Right cardiac atrium (tissue), 5 donors: ENCODE measurements at regions not wholly inside any gene's neighbourhood (a gene's known extent, or its start where the extent isn't known, plus 50 kb on each side); places are given as distances from the start of the nearest gene placed in this dataset.

Experiments
- ATAC-seq, 2 donors: fragments of 200-7000 bp; cut with Tn5 transposase; one replicate each; pipeline versions ENCODE4 v1.8.0 to v1.9.1; 2020; ENCODE audit warnings: moderate library complexity in 2 of 2, mild to moderate bottlenecking in 1 of 2
- DNase-seq, 3 donors: peaks; one replicate each; pipeline ENCODE4 v3.0.0-alpha.2; 2020
- H3K27ac ChIP-seq: one replicate; pipeline ENCODE4 v1.5.1; 2013; ENCODE audit warnings: mild to moderate bottlenecking, low read length, control low read depth, moderate library complexity
- H3K27me3 ChIP-seq: one replicate; pipeline ENCODE4 v1.6.1; 2013; ENCODE audit not compliant: control insufficient read depth, insufficient read depth
- H3K4me1 ChIP-seq: one replicate; pipeline ENCODE4 v1.6.1; 2013; ENCODE audit warnings: low read length; ENCODE audit not compliant: control insufficient read depth, insufficient read depth
- H3K4me3 ChIP-seq: one replicate; pipeline ENCODE4 v1.5.1; 2013; ENCODE audit warnings: low read length, control low read depth
- H3K9me3 ChIP-seq: one replicate; pipeline ENCODE4 v1.6.1; 2013; ENCODE audit warnings: low read length; ENCODE audit not compliant: control insufficient read depth
- WGBS: extraction: QIAGEN DNeasy Blood & Tissue Kit; methylation state at CpG from one replicate; pipeline ENCODE4 v1.1.7; 2013; 5-methylcytosine and 5-hydroxymethylcytosine counted together
- intact Hi-C, 4 donors: fragments of 100-400 bp; cut with DNase I; formaldehyde crosslinking; loops; one replicate each; pipeline versions ENCODE4 v1.11.0 to v1.14.0; 2022 to 2023
- donor health status: healthy with polysubstance abuse.
- donor health status: DM: no; HTN: yes; CAD: no.
- donor health status: DM: no; HTN: no; CAD: no.
- donor health status: DM: no; HTN: yes; CAD: no; lungs with severe emphysema.
- donor health status: DM: yes; HTN: yes; CAD: no.

- Histone ChIP-seq H3K9me3 (no peaks in the 10 kb centered on the region), H3K4me1 (no peaks in the 10 kb centered on the region), H3K27me3 (no peaks in the 10 kb centered on the region), H3K4me3 (no peak overlapping the region), H3K27ac (no peak overlapping the region)
- DNase-seq = no peak
- intact Hi-C loops = no loop called here
- 7% methylated on average over 11 of the region's 11 CpGs for WGBS
- no peak for ATAC-seq
These were observed 64.5 kb upstream of the B3GAT1 start for GRCh38 chr11:134476435-134477021.

GRCh38 chr11:134475951-134476350 lies 63.9 kb upstream of the B3GAT1 start:
- ATAC-seq = no peak
- H3K4me3 ChIP-seq = no peak overlapping the region
- DNase-seq = no peak
- intact Hi-C loops = no loop called here
- 67% methylated on average over 7 of the region's 7 CpGs for WGBS
- no peaks in the 10 kb centered on the region for H3K27me3 ChIP-seq
- no peak overlapping the region for H3K27ac ChIP-seq
- H3K4me1 ChIP-seq = no peaks in the 10 kb centered on the region
- no peaks in the 10 kb centered on the region for H3K9me3 ChIP-seq

- ATAC-seq (no peak), DNase-seq (no peak)
- intact Hi-C loops = no loop called here
- Histone ChIP-seq H3K27ac (no peak overlapping the region), H3K4me3 (no peak overlapping the region), H3K4me1 (no peaks in the 10 kb centered on the region), H3K9me3 (no peaks in the 10 kb centered on the region), H3K27me3 (no peaks in the 10 kb centered on the region)
- WGBS = 78% methylated on average over 9 of the region's 9 CpGs
These were observed 62.9 kb upstream of the B3GAT1 start for GRCh38 chr11:134474942-134475341.

GRCh38 chr11:134474070-134474860 lies 62.2 kb upstream of the B3GAT1 start:
- no peak overlapping the region for H3K27ac ChIP-seq
- no peaks in the 10 kb centered on the region for H3K27me3 ChIP-seq
- DNase-seq (no peak), ATAC-seq (no peak)
- H3K4me1 ChIP-seq = no peaks in the 10 kb centered on the region
- WGBS = 77% methylated on average over 21 of the region's 21 CpGs
- intact Hi-C loops = no loop called here
- H3K9me3 ChIP-seq = no peaks in the 10 kb centered on the region
- no peak overlapping the region for H3K4me3 ChIP-seq

- 68% methylated on average over 9 of the region's 9 CpGs for WGBS
- ATAC-seq (no peak), DNase-seq (no peak)
- no peak overlapping the region for H3K4me3 ChIP-seq
- intact Hi-C loops = no loop called here
- no peaks in the 10 kb centered on the region for H3K4me1 ChIP-seq
- H3K9me3 ChIP-seq = no peaks in the 10 kb centered on the region
- no peaks in the 10 kb centered on the region for H3K27me3 ChIP-seq
- no peak overlapping the region for H3K27ac ChIP-seq
These were observed 59.8 kb upstream of the B3GAT1 start for GRCh38 chr11:134471716-134472455.

GRCh38 chr11:134471087-134471715 lies 59.2 kb upstream of the B3GAT1 start:
- no peak overlapping the region for H3K4me3 ChIP-seq
- no peak for DNase-seq
- H3K27me3 ChIP-seq = no peaks in the 10 kb centered on the region
- no peak for ATAC-seq
- no peak overlapping the region for H3K27ac ChIP-seq
- intact Hi-C loops = no loop called here
- WGBS = 36% methylated on average over 28 of the region's 28 CpGs
- no peaks in the 10 kb centered on the region for H3K9me3 ChIP-seq
- H3K4me1 ChIP-seq = no peaks in the 10 kb centered on the region

GRCh38 chr11:134470238-134470637 lies 58.2 kb upstream of the B3GAT1 start:
- intact Hi-C loops = no loop called here
- no peaks in the 10 kb centered on the region for H3K27me3 ChIP-seq
- no peak for ATAC-seq

GRCh38 chr11:134469627-134470026 lies 57.6 kb upstream of the B3GAT1 start:
- Histone ChIP-seq H3K9me3 (no peaks in the 10 kb centered on the region), H3K4me1 (no peaks in the 10 kb centered on the region), H3K4me3 (no peak overlapping the region), H3K27me3 (no peaks in the 10 kb centered on the region), H3K27ac (no peak overlapping the region)
- ATAC-seq (no peak), DNase-seq (no peak)
- WGBS = 70% methylated on average over 3 of the region's 3 CpGs
- intact Hi-C loops = no loop called here

More at GRCh38 chr11:134470238-134470637, 58.2 kb upstream of the B3GAT1 start:
- Histone ChIP-seq H3K4me3 (no peak overlapping the region), H3K27ac (no peak overlapping the region), H3K9me3 (no peaks in the 10 kb centered on the region), H3K4me1 (no peaks in the 10 kb centered on the region)
- DNase-seq = no peak
- 89% methylated on average over 6 of the region's 6 CpGs for WGBS

- ATAC-seq = no peak
- H3K9me3 ChIP-seq = no peaks in the 10 kb centered on the region
- intact Hi-C loops = no loop called here
- no peaks in the 10 kb centered on the region for H3K4me1 ChIP-seq
- no peak for DNase-seq
- no peaks in the 10 kb centered on the region for H3K27me3 ChIP-seq
- H3K27ac ChIP-seq = no peak overlapping the region
- 81% methylated on average over 3 of the region's 3 CpGs for WGBS
- H3K4me3 ChIP-seq = no peak overlapping the region
These were observed 56.8 kb upstream of the B3GAT1 start for GRCh38 chr11:134468796-134469195.

GRCh38 chr11:134468081-134468668 lies 56.1 kb upstream of the B3GAT1 start:
- intact Hi-C loops = no loop called here
- no peaks in the 10 kb centered on the region for H3K27me3 ChIP-seq
- no peaks in the 10 kb centered on the region for H3K4me1 ChIP-seq
- ATAC-seq (no peak), DNase-seq (no peak)
- no peak overlapping the region for H3K4me3 ChIP-seq
- H3K9me3 ChIP-seq = no peaks in the 10 kb centered on the region
- WGBS = 82% methylated on average over 10 of the region's 10 CpGs
- no peak overlapping the region for H3K27ac ChIP-seq
